ENCODE measurements at regions not wholly inside any gene's neighbourhood (a gene's known extent, or its start where the extent isn't known, plus 50 kb on each side); places are given as distances from the start of the nearest gene placed in this dataset.

DNA sequence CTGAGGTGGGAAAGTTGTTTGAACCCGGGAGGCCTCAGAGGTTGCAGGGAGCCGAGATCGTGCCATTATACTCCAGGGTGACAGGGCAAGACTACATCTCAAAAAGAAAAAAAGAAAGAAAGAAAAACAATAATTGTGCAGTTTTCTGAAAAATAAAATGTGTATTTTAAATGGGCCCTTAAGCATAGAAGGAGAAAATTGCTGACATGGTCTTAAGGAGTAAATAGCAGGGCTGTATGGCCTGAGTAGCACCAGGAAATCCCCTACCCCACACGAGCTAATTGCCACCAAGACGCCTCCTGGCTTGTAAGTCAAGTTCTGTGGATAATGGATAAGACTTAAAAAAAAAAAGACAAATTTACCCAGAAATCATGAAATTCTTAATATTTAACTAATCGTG is 271.4 kb upstream of the NCKAP5 start:
- no peak for TF ChIP-seq POLR2A (IDR thresholded peaks at IDR 0.05)
- TF ChIP-seq, protein P1, sequence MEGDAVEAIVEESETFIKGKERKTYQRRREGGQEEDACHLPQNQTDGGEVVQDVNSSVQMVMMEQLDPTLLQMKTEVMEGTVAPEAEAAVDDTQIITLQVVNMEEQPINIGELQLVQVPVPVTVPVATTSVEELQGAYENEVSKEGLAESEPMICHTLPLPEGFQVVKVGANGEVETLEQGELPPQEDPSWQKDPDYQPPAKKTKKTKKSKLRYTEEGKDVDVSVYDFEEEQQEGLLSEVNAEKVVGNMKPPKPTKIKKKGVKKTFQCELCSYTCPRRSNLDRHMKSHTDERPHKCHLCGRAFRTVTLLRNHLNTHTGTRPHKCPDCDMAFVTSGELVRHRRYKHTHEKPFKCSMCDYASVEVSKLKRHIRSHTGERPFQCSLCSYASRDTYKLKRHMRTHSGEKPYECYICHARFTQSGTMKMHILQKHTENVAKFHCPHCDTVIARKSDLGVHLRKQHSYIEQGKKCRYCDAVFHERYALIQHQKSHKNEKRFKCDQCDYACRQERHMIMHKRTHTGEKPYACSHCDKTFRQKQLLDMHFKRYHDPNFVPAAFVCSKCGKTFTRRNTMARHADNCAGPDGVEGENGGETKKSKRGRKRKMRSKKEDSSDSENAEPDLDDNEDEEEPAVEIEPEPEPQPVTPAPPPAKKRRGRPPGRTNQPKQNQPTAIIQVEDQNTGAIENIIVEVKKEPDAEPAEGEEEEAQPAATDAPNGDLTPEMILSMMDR (IDR thresholded peaks at IDR 0.05), result no peak

Data from right lobe of liver (tissue), 4 donors.